Right cardiac atrium (tissue), 5 donors: ENCODE measurements at regions not wholly inside any gene's neighbourhood (a gene's known extent, or its start where the extent isn't known, plus 50 kb on each side); places are given as distances from the start of the nearest gene placed in this dataset.

Source experiments
- ATAC-seq, 2 donors: fragments of 200-7000 bp; cut with Tn5 transposase; one replicate each; pipeline versions ENCODE4 v1.8.0 to v1.9.1; 2020; ENCODE audit warnings: moderate library complexity in 2 of 2, mild to moderate bottlenecking in 1 of 2
- DNase-seq, 3 donors: peaks; one replicate each; pipeline ENCODE4 v3.0.0-alpha.2; 2020
- H3K27ac ChIP-seq: one replicate; pipeline ENCODE4 v1.5.1; 2013; ENCODE audit warnings: mild to moderate bottlenecking, low read length, control low read depth, moderate library complexity
- H3K27me3 ChIP-seq: one replicate; pipeline ENCODE4 v1.6.1; 2013; ENCODE audit not compliant: control insufficient read depth, insufficient read depth
- H3K4me1 ChIP-seq: one replicate; pipeline ENCODE4 v1.6.1; 2013; ENCODE audit warnings: low read length; ENCODE audit not compliant: control insufficient read depth, insufficient read depth
- H3K4me3 ChIP-seq: one replicate; pipeline ENCODE4 v1.5.1; 2013; ENCODE audit warnings: low read length, control low read depth
- H3K9me3 ChIP-seq: one replicate; pipeline ENCODE4 v1.6.1; 2013; ENCODE audit warnings: low read length; ENCODE audit not compliant: control insufficient read depth
- WGBS: extraction: QIAGEN DNeasy Blood & Tissue Kit; methylation state at CpG from one replicate; pipeline ENCODE4 v1.1.7; 2013; 5-methylcytosine and 5-hydroxymethylcytosine counted together
- intact Hi-C, 4 donors: fragments of 100-400 bp; cut with DNase I; formaldehyde crosslinking; loops; one replicate each; pipeline versions ENCODE4 v1.11.0 to v1.14.0; 2022 to 2023
- donor health status: healthy with polysubstance abuse.
- donor health status: DM: no; HTN: yes; CAD: no.
- donor health status: DM: no; HTN: no; CAD: no.
- donor health status: DM: no; HTN: yes; CAD: no; lungs with severe emphysema.
- donor health status: DM: yes; HTN: yes; CAD: no.

DNA sequence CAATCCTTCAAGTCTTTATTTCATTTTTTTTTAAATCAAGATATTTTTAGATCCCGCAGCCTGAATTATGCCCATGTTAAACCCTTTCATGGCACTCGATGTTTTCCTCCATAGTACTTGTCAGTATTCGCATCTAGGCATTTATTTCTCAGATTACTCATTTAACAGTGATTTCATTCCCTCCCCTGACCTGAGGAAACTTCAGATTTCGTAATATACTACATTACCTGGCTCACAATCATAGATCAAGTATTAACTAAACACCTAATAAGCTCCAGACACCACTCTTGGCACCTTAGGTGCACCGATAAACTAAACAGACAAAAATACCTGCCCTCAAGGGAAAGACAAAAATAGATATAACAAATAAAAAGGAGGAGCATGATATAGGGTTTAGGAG is 413.2 kb upstream of the GJE1 start:
- Histone ChIP-seq H3K27me3 (no peaks in the 10 kb centered on the region), H3K27ac (no peak overlapping the region), H3K4me1 (no peaks in the 10 kb centered on the region), H3K9me3 (no peaks in the 10 kb centered on the region), H3K4me3 (no peak overlapping the region)
- 86% methylated on average over 5 of the region's 5 CpGs for WGBS
- no peak for ATAC-seq
- intact Hi-C loops = no loop called here
- DNase-seq = no peak

DNA sequence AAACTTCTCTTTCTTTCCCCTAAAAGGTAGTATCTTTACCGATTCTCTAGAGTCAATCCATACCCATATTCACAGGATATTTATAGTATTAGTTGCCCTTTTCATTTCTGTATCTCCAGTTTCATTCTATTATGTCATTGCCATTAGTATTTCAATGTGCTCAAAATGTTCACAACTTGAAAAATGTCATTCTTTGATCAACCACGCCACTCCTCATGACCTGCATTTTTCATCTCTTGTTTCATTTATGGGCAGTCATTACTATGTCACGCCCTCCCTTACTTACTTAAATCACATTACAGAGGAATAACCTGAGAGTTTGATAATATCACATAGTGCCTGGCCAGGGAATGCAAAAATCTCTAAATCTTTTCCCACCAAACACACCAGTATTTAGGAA is 427.3 kb upstream of the GJE1 start:
- no peak for DNase-seq
- Histone ChIP-seq H3K4me3 (no peak overlapping the region), H3K4me1 (no peaks in the 10 kb centered on the region), H3K27ac (no peak overlapping the region), H3K9me3 (no peaks in the 10 kb centered on the region), H3K27me3 (no peaks in the 10 kb centered on the region)
- WGBS = 88% methylated on average over 3 of the region's 3 CpGs
- intact Hi-C loops = no loop called here
- no peak for ATAC-seq

DNA sequence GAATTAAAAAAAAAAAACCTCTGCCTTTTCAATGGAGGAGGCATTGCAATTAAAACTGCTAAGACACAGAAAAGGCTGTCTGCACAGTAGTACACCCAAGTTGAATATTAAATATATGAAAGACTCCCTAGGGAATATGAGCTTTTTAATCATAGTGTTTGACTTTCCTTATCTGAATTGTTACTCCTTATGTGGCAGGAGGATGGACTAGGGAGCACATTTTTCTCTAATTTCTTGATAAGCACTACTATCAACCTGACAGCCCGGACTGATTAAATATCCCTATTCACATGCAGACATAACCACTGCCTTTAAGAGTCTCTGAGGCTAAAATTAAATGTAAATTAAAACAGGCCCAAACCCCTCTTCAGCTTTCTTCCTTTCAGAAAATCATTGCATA is 428.6 kb upstream of the GJE1 start:
- Histone ChIP-seq H3K27ac (no peak overlapping the region), H3K9me3 (no peaks in the 10 kb centered on the region), H3K27me3 (no peaks in the 10 kb centered on the region), H3K4me3 (no peak overlapping the region), H3K4me1 (no peaks in the 10 kb centered on the region)
- 53% methylated on average over 1 of the region's 1 CpG for WGBS
- intact Hi-C loops = no loop called here
- DNase-seq (no peak), ATAC-seq (no peak)

DNA sequence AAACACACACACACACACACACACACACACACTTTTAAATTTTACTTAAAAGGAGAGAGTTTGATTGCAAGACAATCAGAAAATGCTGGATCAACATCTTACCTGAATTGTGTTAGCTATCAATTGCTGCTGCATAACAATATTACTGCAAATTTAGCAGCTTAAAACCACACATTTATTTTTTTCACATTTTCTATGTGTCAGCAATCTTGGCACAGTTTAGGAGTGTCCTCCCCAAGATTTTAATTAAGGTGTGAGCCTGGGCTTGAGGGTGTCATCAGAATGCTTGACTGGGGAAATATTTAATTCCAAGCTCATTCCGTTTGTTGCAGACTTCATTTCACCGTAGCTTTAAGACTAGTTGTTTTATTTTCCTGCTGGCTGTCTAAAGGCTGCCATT is 431.0 kb upstream of the GJE1 start:
- DNase-seq (no peak), ATAC-seq (no peak)
- Histone ChIP-seq H3K9me3 (no peaks in the 10 kb centered on the region), H3K27me3 (no peaks in the 10 kb centered on the region), H3K27ac (no peak overlapping the region), H3K4me3 (no peak overlapping the region), H3K4me1 (no peaks in the 10 kb centered on the region)
- intact Hi-C loops = no loop called here
- 87% methylated on average over 2 of the region's 2 CpGs for WGBS

DNA sequence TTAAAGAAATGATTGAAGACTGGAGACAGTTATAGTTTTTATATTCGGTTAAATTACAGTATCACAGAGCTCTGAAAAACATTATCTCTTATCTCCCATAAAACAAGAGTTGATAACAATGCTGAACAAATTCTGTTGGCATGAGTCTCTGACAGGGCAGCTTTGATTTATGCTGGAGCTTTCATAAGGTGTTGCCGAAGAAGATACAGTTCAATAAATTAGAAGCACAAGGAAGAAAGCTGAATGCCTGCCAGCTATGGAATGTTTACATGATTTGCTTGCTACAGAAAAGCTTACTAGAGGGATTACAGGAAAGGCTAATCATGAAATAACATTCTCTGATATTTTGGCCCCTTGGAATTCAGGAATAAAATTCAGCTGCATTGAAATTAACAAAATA is 431.9 kb upstream of the GJE1 start:
- no peaks in the 10 kb centered on the region for H3K4me1 ChIP-seq
- H3K4me3 ChIP-seq = no peak overlapping the region
- H3K9me3 ChIP-seq = no peaks in the 10 kb centered on the region
- no peaks in the 10 kb centered on the region for H3K27me3 ChIP-seq
- intact Hi-C loops = no loop called here
- ATAC-seq (no peak), DNase-seq (no peak)
- no peak overlapping the region for H3K27ac ChIP-seq
- WGBS = 38% methylated on average over 2 of the region's 2 CpGs

DNA sequence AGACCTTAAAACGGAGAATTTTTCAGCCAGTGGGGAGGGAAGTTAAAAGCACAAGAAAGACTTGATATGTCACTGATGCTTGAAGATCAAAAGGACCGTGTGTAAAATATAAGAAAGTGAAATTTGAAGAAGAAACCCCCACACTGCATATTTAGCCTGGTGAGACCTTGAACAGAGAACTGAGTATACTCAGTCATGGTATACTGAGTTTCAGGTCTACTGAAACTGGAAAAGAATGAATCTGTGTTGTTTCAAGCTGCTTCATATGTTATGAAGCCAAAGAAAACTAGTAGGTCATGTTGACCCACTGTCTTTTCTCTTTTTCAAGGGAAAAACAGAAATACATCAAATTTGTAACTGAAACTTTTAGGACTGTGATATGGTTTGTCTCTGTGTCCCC is 443.8 kb upstream of the GJE1 start:
- intact Hi-C loops = loop anchor here in 1 of 4 donors (10.0 kb wide), 1 partner anchor 426 kb away; no protein-coding TSS in a partner anchor
- no peak for DNase-seq

DNA sequence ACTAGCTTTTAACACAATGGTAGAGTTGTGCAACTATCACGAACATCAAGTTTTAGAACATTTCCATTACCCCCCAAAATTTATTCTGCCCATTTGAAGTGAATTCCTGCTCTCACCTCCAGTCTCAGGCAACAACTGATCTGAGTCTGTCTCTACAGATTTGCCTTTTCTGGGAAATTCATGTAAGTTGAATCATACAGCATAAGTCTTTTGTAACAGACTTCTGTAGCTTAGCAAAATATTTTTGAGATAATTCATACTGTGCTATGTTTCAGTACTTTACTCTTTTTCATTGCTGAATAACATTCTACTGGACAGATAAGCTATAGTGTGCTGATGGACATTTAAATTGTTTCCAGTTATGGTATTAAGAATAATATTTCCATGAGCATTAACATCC is 447.3 kb upstream of the GJE1 start:
- ATAC-seq (no peak), DNase-seq (no peak)
- 82% methylated on average over 1 of the region's 1 CpG for WGBS
- no peaks in the 10 kb centered on the region for H3K4me1 ChIP-seq
- no peaks in the 10 kb centered on the region for H3K27me3 ChIP-seq
- H3K9me3 ChIP-seq = no peaks in the 10 kb centered on the region
- no peak overlapping the region for H3K27ac ChIP-seq
- no peak overlapping the region for H3K4me3 ChIP-seq
- intact Hi-C loops = loop anchor here in 1 of 4 donors (10.0 kb wide), 1 partner anchor 429 kb away; no protein-coding TSS in a partner anchor

More for the DNA sequence above, 443.8 kb upstream of the GJE1 start:
- Histone ChIP-seq H3K27ac (no peak overlapping the region), H3K4me1 (no peaks in the 10 kb centered on the region), H3K27me3 (no peaks in the 10 kb centered on the region), H3K9me3 (no peaks in the 10 kb centered on the region), H3K4me3 (no peak overlapping the region)
- ATAC-seq = no peak
- WGBS = 78% methylated on average over 2 of the region's 2 CpGs

DNA sequence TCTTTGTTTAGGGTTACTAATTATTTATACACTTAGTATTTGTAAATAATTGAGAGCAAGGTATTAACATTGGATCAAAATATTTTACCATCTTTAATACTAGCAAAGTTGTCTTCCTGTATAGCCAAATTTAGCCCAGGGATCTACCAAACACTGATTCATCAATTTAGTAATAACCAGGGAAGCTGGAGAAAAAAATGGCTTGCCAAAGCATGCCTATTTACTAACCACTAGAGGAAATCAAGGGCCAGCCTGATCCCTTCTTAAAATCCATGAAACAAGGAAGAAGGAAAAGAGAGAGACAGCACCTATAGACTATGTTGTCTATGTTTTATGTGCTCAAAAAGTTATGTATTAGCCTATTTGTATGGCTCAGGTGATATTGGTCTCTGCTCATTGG is 450.3 kb upstream of the GJE1 start:
- H3K4me3 ChIP-seq = no peak overlapping the region
- no peak for ATAC-seq
- no peak overlapping the region for H3K27ac ChIP-seq
- no peak for DNase-seq
- intact Hi-C loops = loop anchor here in 1 of 4 donors (10.0 kb wide), 1 partner anchor 432 kb away; no protein-coding TSS in a partner anchor
- no peaks in the 10 kb centered on the region for H3K9me3 ChIP-seq
- no peaks in the 10 kb centered on the region for H3K4me1 ChIP-seq
- no peaks in the 10 kb centered on the region for H3K27me3 ChIP-seq

DNA sequence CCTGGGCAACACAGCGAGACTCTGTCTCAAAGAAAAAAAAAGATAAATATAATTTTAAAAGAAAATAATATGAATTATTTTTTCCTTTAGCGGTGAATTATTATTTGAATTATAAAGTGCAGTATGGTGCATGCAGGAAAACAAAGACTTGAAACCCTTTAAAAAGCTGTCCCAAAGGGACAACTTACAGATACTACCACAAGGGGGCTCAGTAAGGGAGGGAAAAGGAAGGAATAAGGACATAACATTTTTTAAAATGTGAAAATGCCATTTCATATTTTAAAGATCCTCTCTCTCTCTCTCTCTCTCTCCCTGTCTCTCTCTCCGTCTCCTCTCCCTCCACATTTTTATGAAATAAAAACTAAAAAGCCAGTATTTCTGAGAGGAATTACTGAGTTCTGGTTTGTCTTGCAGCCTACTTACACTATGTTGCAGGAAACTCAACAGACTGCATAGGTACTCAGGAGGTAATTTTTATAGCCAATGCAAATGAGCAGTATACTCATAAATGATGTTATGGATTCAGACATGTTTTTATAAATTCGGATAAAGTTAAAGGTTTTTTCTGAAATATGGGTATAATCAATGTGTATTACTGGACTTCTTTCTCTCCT is 455.0 kb upstream of the GJE1 start:
- DNase-seq (no peak), ATAC-seq (no peak)
- WGBS = 47% methylated on average over 4 of the region's 4 CpGs
- Histone ChIP-seq H3K9me3 (no peaks in the 10 kb centered on the region), H3K4me3 (no peak overlapping the region), H3K27ac (no peak overlapping the region), H3K4me1 (no peaks in the 10 kb centered on the region), H3K27me3 (no peaks in the 10 kb centered on the region)
- intact Hi-C loops = loop anchor here in 1 of 4 donors (10.0 kb wide), 1 partner anchor 437 kb away; no protein-coding TSS in a partner anchor

DNA sequence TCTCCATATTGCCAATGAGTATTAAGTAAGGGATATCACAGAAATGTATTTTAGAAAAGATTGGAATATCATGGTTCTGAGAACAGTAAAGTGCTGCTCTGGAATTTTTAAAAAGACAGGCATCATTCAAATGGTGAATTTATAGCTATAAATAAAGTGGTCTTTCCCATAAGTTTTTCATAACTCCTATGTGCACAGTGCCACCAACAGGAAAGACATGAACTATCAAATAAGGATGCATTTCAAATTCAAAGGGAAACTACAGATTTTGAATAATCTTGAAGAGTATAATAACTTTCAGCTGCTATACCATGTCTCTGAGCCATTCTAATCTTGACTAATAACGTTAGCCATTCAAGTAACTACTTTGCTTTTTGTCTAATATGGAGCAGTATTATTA is 456.8 kb upstream of the GJE1 start:
- WGBS = 30% methylated on average over 1 of the region's 1 CpG
- intact Hi-C loops = loop anchor here in 1 of 4 donors (10.0 kb wide), 1 partner anchor 439 kb away; no protein-coding TSS in a partner anchor
- Histone ChIP-seq H3K9me3 (no peaks in the 10 kb centered on the region), H3K27ac (no peak overlapping the region), H3K4me3 (no peak overlapping the region), H3K4me1 (no peaks in the 10 kb centered on the region), H3K27me3 (no peaks in the 10 kb centered on the region)
- ATAC-seq (no peak), DNase-seq (no peak)

DNA sequence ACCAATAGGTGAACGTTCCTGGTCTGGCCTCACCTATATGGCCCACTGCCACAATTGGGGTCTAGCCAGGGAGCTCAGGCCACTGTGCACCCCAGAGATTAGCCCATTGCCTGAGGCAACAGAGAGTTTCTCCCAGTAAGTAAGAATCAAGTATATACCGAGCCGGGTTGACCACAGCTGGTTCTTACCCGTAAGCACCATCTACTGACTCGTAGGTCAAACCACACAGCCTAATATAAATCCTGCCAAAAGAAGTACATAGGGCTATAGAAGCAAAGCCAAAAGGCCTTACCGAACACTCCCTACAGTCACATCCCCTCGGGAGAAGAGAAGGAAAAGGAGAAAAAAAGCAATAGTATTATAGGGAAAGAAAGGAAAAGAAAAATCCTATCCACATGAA is 463.6 kb upstream of the GJE1 start:
- Histone ChIP-seq H3K27me3 (no peaks in the 10 kb centered on the region), H3K9me3 (no peaks in the 10 kb centered on the region), H3K4me1 (peaks cover 2% of the 10 kb centered on the region), H3K27ac (no peak overlapping the region), H3K4me3 (no peak overlapping the region)
- DNase-seq (no peak), ATAC-seq (no peak)
- intact Hi-C loops = no loop called here
- 88% methylated on average over 7 of the region's 7 CpGs for WGBS
